ENCODE measurements at regions not wholly inside any gene's neighbourhood (a gene's known extent, or its start where the extent isn't known, plus 50 kb on each side); places are given as distances from the start of the nearest gene placed in this dataset.

DNA sequence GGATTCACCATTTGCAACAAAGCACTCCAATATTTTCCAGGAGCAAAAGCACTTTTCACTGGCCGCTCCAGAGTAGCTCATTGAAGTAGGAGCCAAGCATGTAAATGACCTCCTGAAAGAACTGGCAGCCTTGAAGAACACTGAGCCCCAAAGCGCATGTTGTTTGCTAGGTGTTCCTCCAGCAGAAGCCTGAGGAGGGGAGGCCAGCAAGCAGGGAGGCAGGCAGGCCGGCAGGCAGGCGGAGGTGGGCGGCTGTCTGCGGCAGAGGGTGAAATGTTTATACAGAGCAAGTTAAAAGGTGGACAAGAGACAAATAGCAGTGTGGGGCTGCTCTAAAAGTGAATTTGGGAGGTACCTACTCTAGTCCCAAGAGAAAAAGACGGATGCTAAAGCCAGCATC lies 439.4 kb downstream of the CCDC91 start:
- no peak for DNase-seq (ENCODE audit: extremely low spot score)
- WGBS, result 87% methylated on average over 7 of the region's 7 CpGs
- H3K27ac ChIP-seq (ENCODE audit: low read depth), result no peak overlapping the region
- H3K4me3 ChIP-seq (ENCODE audit: low read depth, low read length), result no peak overlapping the region
- no peaks in the 10 kb centered on the region for H3K36me3 ChIP-seq (ENCODE audit: insufficient read depth)
- no peaks in the 10 kb centered on the region for H3K4me1 ChIP-seq (ENCODE audit: insufficient read depth)

- DNase-seq (ENCODE audit: extremely low spot score), result no peak
- H3K27ac ChIP-seq (ENCODE audit: low read depth), result no peak overlapping the region
- no peak overlapping the region for H3K4me3 ChIP-seq (ENCODE audit: low read depth, low read length)
- 86% methylated on average over 7 of the region's 7 CpGs for WGBS
- no peaks in the 10 kb centered on the region for H3K4me1 ChIP-seq (ENCODE audit: insufficient read depth)
- H3K36me3 ChIP-seq (ENCODE audit: insufficient read depth), result no peaks in the 10 kb centered on the region
These were observed 441.6 kb downstream of the CCDC91 start for GRCh38 chr12:28631831-28632230.

DNA sequence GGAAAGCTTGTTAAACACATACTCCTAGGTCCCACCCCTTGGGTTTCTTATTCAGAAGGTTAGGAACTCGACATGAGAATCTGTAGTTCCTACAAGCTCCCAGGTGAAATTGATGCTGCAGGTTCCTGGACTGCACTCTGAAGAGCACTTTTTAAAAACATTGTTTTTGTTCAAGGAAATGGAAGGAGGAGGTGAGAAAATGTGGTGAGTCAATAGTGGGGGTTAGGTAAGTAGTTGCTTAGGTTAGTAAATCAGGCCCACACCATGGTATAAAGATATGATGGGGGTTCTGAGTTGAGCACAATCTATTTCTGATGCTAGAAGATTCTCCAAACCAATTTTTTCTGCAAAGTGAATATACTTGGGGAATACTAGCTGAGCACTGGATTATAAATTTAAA lies 450.3 kb downstream of the CCDC91 start:
- no peak for DNase-seq (ENCODE audit: extremely low spot score)
- Histone ChIP-seq H3K27ac (ENCODE audit: low read depth) (no peak overlapping the region), H3K4me1 (ENCODE audit: insufficient read depth) (no peaks in the 10 kb centered on the region), H3K36me3 (ENCODE audit: insufficient read depth) (no peaks in the 10 kb centered on the region), H3K4me3 (ENCODE audit: low read depth, low read length) (no peak overlapping the region)
- WGBS, result 73% methylated on average over 1 of the region's 1 CpG

GRCh38 chr12:28645436-28645835 lies 455.2 kb downstream of the CCDC91 start:
- H3K36me3 ChIP-seq (ENCODE audit: insufficient read depth), result no peaks in the 10 kb centered on the region
- no peak overlapping the region for H3K4me3 ChIP-seq (ENCODE audit: low read depth, low read length)
- WGBS, result 96% methylated on average over 8 of the region's 8 CpGs
- no peak overlapping the region for H3K27ac ChIP-seq (ENCODE audit: low read depth)
- no peaks in the 10 kb centered on the region for H3K4me1 ChIP-seq (ENCODE audit: insufficient read depth)
- DNase-seq (ENCODE audit: extremely low spot score), result no peak

GRCh38 chr12:28645891-28646290 lies 455.6 kb downstream of the CCDC91 start:
- H3K4me3 ChIP-seq (ENCODE audit: low read depth, low read length), result no peak overlapping the region
- WGBS, result 96% methylated on average over 13 of the region's 13 CpGs
- H3K36me3 ChIP-seq (ENCODE audit: insufficient read depth), result no peaks in the 10 kb centered on the region
- DNase-seq (ENCODE audit: extremely low spot score), result no peak
- no peak overlapping the region for H3K27ac ChIP-seq (ENCODE audit: low read depth)
- no peaks in the 10 kb centered on the region for H3K4me1 ChIP-seq (ENCODE audit: insufficient read depth)

GRCh38 chr12:28650906-28651305 lies 460.6 kb downstream of the CCDC91 start:
- WGBS, result 95% methylated on average over 1 of the region's 1 CpG
- H3K27ac ChIP-seq (ENCODE audit: low read depth), result no peak overlapping the region
- H3K4me1 ChIP-seq (ENCODE audit: insufficient read depth), result no peaks in the 10 kb centered on the region
- H3K36me3 ChIP-seq (ENCODE audit: insufficient read depth), result no peaks in the 10 kb centered on the region
- DNase-seq (ENCODE audit: extremely low spot score), result no peak
- no peak overlapping the region for H3K4me3 ChIP-seq (ENCODE audit: low read depth, low read length)

GRCh38 chr12:28652239-28652638 lies 462.0 kb downstream of the CCDC91 start:
- Histone ChIP-seq H3K4me1 (ENCODE audit: insufficient read depth) (no peaks in the 10 kb centered on the region), H3K36me3 (ENCODE audit: insufficient read depth) (no peaks in the 10 kb centered on the region), H3K27ac (ENCODE audit: low read depth) (no peak overlapping the region), H3K4me3 (ENCODE audit: low read depth, low read length) (no peak overlapping the region)
- no peak for DNase-seq (ENCODE audit: extremely low spot score)
- 89% methylated on average over 1 of the region's 1 CpG for WGBS

DNA sequence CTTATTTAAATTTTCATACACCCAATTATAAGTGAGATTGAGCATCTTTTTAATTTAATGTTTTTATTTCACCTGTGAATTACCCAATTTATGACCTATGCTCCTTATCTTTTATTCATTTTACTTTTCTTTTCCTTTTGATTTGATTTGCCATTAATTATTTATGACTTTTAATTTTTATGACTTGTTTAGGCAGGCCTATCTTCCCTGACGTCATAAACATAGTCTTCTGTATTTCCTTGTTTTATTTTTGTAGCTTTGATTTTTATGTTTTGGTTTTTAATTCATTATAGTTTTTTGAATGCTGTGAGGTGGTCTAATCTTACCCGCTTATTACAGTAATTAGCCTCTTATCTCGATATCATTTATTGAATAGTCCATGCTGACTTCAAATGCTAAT lies 467.1 kb upstream of the FAR2 start:
- WGBS, result 87% methylated on average over 3 of the region's 3 CpGs
- no peak overlapping the region for H3K4me3 ChIP-seq (ENCODE audit: low read depth, low read length)
- H3K27ac ChIP-seq (ENCODE audit: low read depth), result no peak overlapping the region
- H3K4me1 ChIP-seq (ENCODE audit: insufficient read depth), result no peaks in the 10 kb centered on the region
- H3K36me3 ChIP-seq (ENCODE audit: insufficient read depth), result no peaks in the 10 kb centered on the region
- DNase-seq (ENCODE audit: extremely low spot score), result no peak

DNA sequence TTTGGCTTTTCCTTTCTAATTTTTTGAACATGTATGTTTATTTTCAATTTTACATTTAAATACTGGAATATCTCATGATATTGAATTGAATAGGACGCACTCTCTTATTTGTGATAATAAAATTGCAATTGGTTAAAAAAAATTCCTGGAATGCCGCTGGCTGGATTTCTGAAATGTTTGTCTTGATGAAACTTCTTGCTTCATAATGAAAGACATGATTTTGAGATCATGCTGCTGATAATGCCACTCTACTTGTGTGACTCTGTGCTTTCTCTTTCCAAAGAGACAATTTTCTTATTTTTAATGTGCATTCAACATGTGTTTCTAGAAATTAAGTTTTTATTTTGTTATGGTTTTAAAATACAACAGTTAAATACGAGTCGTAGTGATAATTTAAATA lies 465.7 kb upstream of the FAR2 start:
- no peaks in the 10 kb centered on the region for H3K4me1 ChIP-seq (ENCODE audit: insufficient read depth)
- H3K27ac ChIP-seq (ENCODE audit: low read depth), result no peak overlapping the region
- no peak for DNase-seq (ENCODE audit: extremely low spot score)
- no peaks in the 10 kb centered on the region for H3K36me3 ChIP-seq (ENCODE audit: insufficient read depth)
- no peak overlapping the region for H3K4me3 ChIP-seq (ENCODE audit: low read depth, low read length)
- WGBS, result 83% methylated on average over 4 of the region's 4 CpGs

GRCh38 chr12:28689398-28690175 lies 459.5 kb upstream of the FAR2 start:
- 91% methylated on average over 4 of the region's 4 CpGs for WGBS
- H3K36me3 ChIP-seq (ENCODE audit: insufficient read depth), result no peaks in the 10 kb centered on the region
- no peak overlapping the region for H3K27ac ChIP-seq (ENCODE audit: low read depth)
- H3K4me3 ChIP-seq (ENCODE audit: low read depth, low read length), result no peak overlapping the region
- DNase-seq (ENCODE audit: extremely low spot score), result no peak
- H3K4me1 ChIP-seq (ENCODE audit: insufficient read depth), result no peaks in the 10 kb centered on the region

- no peak overlapping the region for H3K27ac ChIP-seq (ENCODE audit: low read depth)
- H3K36me3 ChIP-seq (ENCODE audit: insufficient read depth), result no peaks in the 10 kb centered on the region
- no peak for DNase-seq (ENCODE audit: extremely low spot score)
- WGBS, result 73% methylated on average over 5 of the region's 5 CpGs
- no peak overlapping the region for H3K4me3 ChIP-seq (ENCODE audit: low read depth, low read length)
- no peaks in the 10 kb centered on the region for H3K4me1 ChIP-seq (ENCODE audit: insufficient read depth)
These were observed 455.4 kb upstream of the FAR2 start for GRCh38 chr12:28693565-28694219.

DNA sequence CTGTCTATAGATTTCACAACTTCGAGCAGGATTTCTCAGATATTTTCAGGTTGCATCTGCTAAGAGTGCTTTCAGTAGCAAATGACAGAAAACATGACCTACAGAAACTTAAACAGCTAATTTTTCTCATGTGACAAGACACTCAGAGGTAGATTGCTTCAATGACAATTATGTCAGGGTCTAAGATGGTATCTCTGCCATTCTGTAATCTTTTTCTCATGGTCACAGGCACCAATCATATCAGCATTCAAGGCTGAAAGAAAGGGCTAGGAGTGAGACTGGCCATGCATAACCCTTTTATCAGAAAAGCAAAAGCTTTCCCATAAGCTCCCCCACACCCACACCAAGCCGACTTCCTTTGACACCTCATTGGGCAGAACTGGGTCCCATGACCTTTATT lies 450.5 kb upstream of the FAR2 start:
- DNase-seq (ENCODE audit: extremely low spot score), result no peak
- no peak overlapping the region for H3K27ac ChIP-seq (ENCODE audit: low read depth)
- 72% methylated on average over 2 of the region's 2 CpGs for WGBS
- H3K4me3 ChIP-seq (ENCODE audit: low read depth, low read length), result no peak overlapping the region
- no peaks in the 10 kb centered on the region for H3K4me1 ChIP-seq (ENCODE audit: insufficient read depth)
- no peaks in the 10 kb centered on the region for H3K36me3 ChIP-seq (ENCODE audit: insufficient read depth)

DNA sequence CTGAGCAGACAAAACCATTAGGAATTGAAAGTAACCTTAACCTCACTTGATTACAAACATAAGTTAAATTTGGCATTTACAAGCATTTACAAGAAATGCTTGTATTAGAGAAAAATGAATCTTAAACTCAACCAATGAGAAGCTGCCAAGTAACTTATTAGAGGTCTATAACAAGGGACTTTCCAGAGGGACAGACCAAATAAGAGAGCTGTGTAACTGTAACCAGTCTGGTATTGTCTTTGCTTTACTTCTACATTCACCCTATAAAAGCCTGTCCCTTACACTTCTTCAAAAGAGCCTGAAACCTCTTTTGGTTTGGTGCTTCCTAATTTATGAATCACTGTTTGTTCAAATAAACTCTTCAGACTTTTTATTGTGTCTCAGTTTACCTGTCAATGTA lies 450.0 kb upstream of the FAR2 start:
- Histone ChIP-seq H3K4me1 (ENCODE audit: insufficient read depth) (no peaks in the 10 kb centered on the region), H3K27ac (ENCODE audit: low read depth) (no peak overlapping the region), H3K36me3 (ENCODE audit: insufficient read depth) (no peaks in the 10 kb centered on the region), H3K4me3 (ENCODE audit: low read depth, low read length) (no peak overlapping the region)
- DNase-seq (ENCODE audit: extremely low spot score), result no peak

DNA sequence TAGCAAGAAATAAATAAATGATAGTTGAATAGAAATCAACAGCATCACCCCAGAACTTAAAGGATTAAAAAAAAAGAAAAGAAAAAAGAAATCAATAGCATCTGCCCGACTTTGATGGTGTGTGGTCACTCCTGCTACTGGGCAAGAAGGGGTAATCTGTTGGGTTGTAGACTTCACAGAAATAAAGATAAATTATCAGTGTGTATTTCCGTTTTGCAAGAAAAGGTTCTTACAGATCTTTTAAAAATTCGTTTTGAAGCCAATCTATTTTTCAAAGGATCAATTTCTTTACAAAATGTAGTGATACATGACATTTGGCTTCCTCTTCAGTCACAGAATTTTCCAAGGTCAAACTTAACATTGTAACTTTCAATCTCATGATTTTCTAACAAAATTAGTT lies 448.9 kb upstream of the FAR2 start:
- H3K4me1 ChIP-seq (ENCODE audit: insufficient read depth), result no peaks in the 10 kb centered on the region
- no peak overlapping the region for H3K27ac ChIP-seq (ENCODE audit: low read depth)
- H3K36me3 ChIP-seq (ENCODE audit: insufficient read depth), result no peaks in the 10 kb centered on the region
- no peak for DNase-seq (ENCODE audit: extremely low spot score)
- no peak overlapping the region for H3K4me3 ChIP-seq (ENCODE audit: low read depth, low read length)
- WGBS, result 80% methylated on average over 3 of the region's 3 CpGs

Measured in urinary bladder (tissue), 3 donors.